Activated CD4-positive, alpha-beta T cell treated with anti-CD3 and anti-CD28 coated beads, Interleukin-2, amount 10 ng/mL, durations not matched to agents 24 days and 14 days (primary cell): ENCODE measurements at regions not wholly inside any gene's neighbourhood (a gene's known extent, or its start where the extent isn't known, plus 50 kb on each side); places are given as distances from the start of the nearest gene placed in this dataset.

Source experiments
- DNase-seq: peaks from one replicate; pipeline ENCODE4 v3.0.0; 2022
- H3K27ac Mint-ChIP-seq: one replicate; pipeline ENCODE4 v1.8.0; 2022; ENCODE audit warnings: mild to moderate bottlenecking, mixed read lengths
- H3K27me3 Mint-ChIP-seq: one replicate; pipeline ENCODE4 v1.8.0; 2022; ENCODE audit warnings: mixed read lengths
- H3K36me3 Mint-ChIP-seq: one replicate; pipeline ENCODE4 v1.8.0; 2022; ENCODE audit warnings: low read depth, mild to moderate bottlenecking, mixed read lengths
- H3K4me1 Mint-ChIP-seq: one replicate; pipeline ENCODE4 v1.8.0; 2021; ENCODE audit warnings: mixed read lengths
- H3K4me3 Mint-ChIP-seq: one replicate; pipeline ENCODE4 v1.8.0; 2022; ENCODE audit warnings: mild to moderate bottlenecking, moderate library complexity, mixed read lengths
- H3K9me3 Mint-ChIP-seq: one replicate; pipeline ENCODE4 v1.8.0; 2021; ENCODE audit warnings: mixed read lengths
- intact Hi-C: fragments of 100-400 bp; cut with micrococcal nuclease; formaldehyde crosslinking; loops from one replicate; pipeline ENCODE4 v1.15.1; 2023

GRCh38 chr16:73711406-73712080 lies 585.1 kb upstream of the PSMD7 start:
- H3K9me3 Mint-ChIP-seq, result no peaks in the 10 kb centered on the region
- H3K27ac Mint-ChIP-seq, result no peak overlapping the region
- no peaks in the 10 kb centered on the region for H3K36me3 Mint-ChIP-seq
- no peaks in the 10 kb centered on the region for H3K27me3 Mint-ChIP-seq
- no peaks in the 10 kb centered on the region for H3K4me1 Mint-ChIP-seq
- no peak for DNase-seq
- intact Hi-C loops, result no loop called here
- no peak overlapping the region for H3K4me3 Mint-ChIP-seq

DNA sequence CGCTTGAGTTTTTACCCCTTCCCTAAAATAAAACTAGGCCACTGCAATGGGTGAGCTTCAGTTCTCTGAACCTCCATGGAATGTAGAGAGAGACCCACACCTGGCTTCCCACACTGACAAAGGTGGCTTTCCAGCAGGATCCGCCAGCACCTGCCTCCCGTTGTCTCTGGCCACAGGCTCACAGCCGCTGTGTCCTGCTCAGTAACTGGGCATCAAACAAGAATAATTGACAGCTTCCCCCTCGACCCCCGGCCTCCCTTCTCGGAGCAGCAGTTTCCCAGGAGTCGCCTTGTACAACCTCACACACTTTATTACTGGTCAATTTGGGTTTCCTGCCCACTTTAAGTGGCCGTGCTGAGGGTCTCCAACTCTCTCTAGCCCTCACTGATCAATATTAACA lies 586.1 kb upstream of the PSMD7 start:
- Mint-ChIP-seq H3K36me3 (no peaks in the 10 kb centered on the region), H3K4me1 (no peaks in the 10 kb centered on the region), H3K9me3 (no peaks in the 10 kb centered on the region), H3K27me3 (no peaks in the 10 kb centered on the region), H3K27ac (no peak overlapping the region), H3K4me3 (no peak overlapping the region)
- intact Hi-C loops, result no loop called here
- no peak for DNase-seq

DNA sequence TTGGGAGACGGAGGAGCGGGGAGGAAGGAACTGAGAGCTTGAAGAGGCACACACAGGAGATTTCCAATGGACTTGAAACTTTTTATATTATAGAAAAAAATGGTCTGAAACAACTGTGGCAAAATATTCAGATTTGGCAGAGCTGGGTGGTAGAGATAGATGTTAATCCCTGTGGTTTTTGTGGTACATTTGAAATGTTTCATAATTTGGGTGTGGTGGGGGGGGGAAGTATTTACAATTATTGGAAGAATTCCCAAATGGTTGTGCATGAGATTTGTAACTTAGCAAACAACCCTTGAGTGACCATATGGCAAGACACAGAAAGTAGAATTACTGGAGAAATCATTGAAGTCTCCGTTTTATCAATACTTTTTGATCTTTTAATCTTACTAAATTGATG lies 588.8 kb upstream of the PSMD7 start:
- Mint-ChIP-seq H3K9me3 (no peaks in the 10 kb centered on the region), H3K4me3 (no peak overlapping the region), H3K27ac (no peak overlapping the region), H3K36me3 (no peaks in the 10 kb centered on the region), H3K27me3 (no peaks in the 10 kb centered on the region), H3K4me1 (no peaks in the 10 kb centered on the region)
- intact Hi-C loops, result no loop called here
- no peak for DNase-seq

DNA sequence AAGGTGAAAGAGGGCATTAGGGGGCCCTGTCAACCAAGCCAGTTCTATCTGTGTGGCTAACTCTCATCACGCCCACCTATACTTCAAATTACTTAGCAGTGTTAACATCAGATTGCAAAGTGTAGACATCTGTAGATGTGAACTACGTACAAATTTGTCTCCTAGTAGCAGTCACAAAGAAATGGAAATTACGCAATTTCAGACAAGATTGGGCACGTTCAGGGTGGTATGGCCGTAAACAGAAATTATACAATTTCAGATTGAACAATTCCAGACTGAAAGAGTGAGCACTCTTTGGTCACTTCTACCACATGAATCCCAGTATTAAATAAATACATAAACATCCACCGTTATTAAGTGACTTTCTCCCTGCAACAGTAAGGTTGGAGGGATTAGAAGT lies 592.7 kb upstream of the PSMD7 start:
- no peaks in the 10 kb centered on the region for H3K4me1 Mint-ChIP-seq
- no peaks in the 10 kb centered on the region for H3K36me3 Mint-ChIP-seq
- intact Hi-C loops, result no loop called here
- H3K27me3 Mint-ChIP-seq, result no peaks in the 10 kb centered on the region
- no peak overlapping the region for H3K27ac Mint-ChIP-seq
- no peak for DNase-seq
- H3K4me3 Mint-ChIP-seq, result no peak overlapping the region
- H3K9me3 Mint-ChIP-seq, result no peaks in the 10 kb centered on the region

DNA sequence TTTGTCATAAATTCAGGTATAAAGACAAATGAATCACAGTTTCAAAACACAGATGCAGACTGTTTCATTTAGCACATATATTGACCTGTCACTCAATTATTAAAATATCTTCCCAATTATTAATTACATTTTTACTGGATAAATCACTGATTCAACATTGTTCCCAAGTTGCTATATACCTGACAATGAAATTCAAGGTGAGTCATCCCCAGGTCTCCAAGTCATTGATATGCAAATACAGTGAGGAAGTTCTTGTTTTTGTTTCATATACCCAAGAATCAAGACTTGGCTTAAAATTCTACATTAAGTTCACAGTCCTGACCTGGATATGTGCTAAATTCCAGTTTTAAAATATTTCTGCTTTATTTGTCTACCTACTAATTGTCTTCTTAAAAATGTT lies 599.3 kb upstream of the PSMD7 start:
- no peaks in the 10 kb centered on the region for H3K4me1 Mint-ChIP-seq
- H3K27ac Mint-ChIP-seq, result no peak overlapping the region
- no peak overlapping the region for H3K4me3 Mint-ChIP-seq
- H3K9me3 Mint-ChIP-seq, result no peaks in the 10 kb centered on the region
- intact Hi-C loops, result no loop called here
- DNase-seq, result no peak
- no peaks in the 10 kb centered on the region for H3K36me3 Mint-ChIP-seq
- H3K27me3 Mint-ChIP-seq, result no peaks in the 10 kb centered on the region

- intact Hi-C loops, result no loop called here
- peaks cover 3% of the 10 kb centered on the region for H3K9me3 Mint-ChIP-seq
- H3K36me3 Mint-ChIP-seq, result no peaks in the 10 kb centered on the region
- no peak for DNase-seq
- H3K27ac Mint-ChIP-seq, result no peak overlapping the region
- no peaks in the 10 kb centered on the region for H3K27me3 Mint-ChIP-seq
- H3K4me1 Mint-ChIP-seq, result no peaks in the 10 kb centered on the region
- H3K4me3 Mint-ChIP-seq, result no peak overlapping the region
These were observed 603.8 kb upstream of the PSMD7 start for GRCh38 chr16:73692861-73693260.

GRCh38 chr16:73683804-73684203 lies 612.8 kb upstream of the PSMD7 start:
- no peak overlapping the region for H3K4me3 Mint-ChIP-seq

DNA sequence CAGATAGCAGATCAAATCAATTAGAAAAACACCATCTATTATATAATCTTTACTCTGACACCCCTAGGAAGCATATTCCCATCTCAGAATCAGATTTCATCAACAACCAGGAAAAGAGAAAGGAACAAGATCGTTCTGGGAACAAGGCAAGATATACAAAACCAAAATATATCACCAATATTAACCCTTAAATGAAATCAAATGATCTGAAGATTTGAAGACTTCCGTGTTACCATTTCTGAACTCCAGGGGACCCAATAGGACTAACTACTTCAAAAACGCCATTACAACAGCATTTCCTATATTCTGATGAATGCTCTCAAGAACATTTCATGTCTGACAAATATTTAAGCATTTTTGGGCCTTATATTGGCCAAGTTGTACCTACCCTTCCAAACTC lies 624.2 kb upstream of the ZFHX3 start:
- Mint-ChIP-seq H3K4me3 (no peak overlapping the region), H3K36me3 (no peaks in the 10 kb centered on the region), H3K9me3 (no peaks in the 10 kb centered on the region), H3K27ac (no peak overlapping the region), H3K4me1 (no peaks in the 10 kb centered on the region), H3K27me3 (no peaks in the 10 kb centered on the region)
- no peak for DNase-seq
- intact Hi-C loops, result no loop called here

More at GRCh38 chr16:73683804-73684203, 612.8 kb upstream of the PSMD7 start:
- intact Hi-C loops, result no loop called here
- no peaks in the 10 kb centered on the region for H3K36me3 Mint-ChIP-seq
- no peak overlapping the region for H3K27ac Mint-ChIP-seq
- H3K4me1 Mint-ChIP-seq, result no peaks in the 10 kb centered on the region
- no peak for DNase-seq
- H3K9me3 Mint-ChIP-seq, result peaks cover 1% of the 10 kb centered on the region
- no peaks in the 10 kb centered on the region for H3K27me3 Mint-ChIP-seq

DNA sequence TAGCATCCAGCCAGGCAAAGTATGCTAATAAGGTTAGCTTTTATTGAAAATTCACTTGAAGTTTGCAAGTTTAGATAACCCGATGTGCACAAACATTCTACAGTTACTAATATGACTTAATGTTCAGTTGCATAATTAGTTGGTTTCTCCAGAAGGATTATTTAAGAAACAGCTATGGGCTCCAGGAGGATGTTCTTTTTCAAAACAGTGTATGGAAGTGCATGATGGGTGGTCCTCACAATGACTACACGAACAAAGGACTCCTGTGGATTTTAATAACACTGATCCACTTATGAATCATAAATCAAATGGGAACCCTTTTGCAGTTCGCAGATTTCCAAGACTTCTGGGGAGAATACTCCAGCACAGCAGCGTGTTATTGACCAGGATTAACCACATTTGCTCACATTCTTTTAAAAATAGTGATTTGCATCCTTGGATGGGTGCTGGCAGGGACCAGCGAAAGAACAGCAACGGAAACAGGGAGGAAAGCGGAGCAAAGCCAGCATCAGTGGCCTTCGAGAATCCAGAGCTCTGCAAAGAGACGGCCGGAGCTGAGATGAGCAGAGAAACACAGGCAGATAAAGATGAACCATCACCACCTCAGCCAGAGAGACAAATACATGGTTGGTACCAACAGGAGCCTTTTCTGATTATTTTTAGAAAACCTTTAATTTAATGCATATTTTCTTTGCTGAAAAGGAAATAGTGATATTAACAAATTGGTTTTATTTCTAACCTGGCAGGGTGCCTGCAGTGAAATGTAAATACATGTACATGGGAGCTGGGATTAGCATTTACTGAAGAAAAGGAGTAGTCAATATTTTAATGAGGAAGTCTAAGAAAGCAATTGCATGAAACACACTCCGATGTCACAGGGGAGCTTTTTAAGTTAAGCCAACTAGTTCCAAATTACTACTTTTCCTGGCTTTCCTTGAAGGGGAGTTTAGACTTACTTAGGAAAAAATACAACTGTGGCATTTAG lies 623.2 kb upstream of the ZFHX3 start:
- intact Hi-C loops, result no loop called here
- Mint-ChIP-seq H3K27ac (no peak overlapping the region), H3K36me3 (no peaks in the 10 kb centered on the region), H3K27me3 (no peaks in the 10 kb centered on the region), H3K4me3 (no peak overlapping the region), H3K4me1 (no peaks in the 10 kb centered on the region), H3K9me3 (no peaks in the 10 kb centered on the region)
- no peak for DNase-seq

DNA sequence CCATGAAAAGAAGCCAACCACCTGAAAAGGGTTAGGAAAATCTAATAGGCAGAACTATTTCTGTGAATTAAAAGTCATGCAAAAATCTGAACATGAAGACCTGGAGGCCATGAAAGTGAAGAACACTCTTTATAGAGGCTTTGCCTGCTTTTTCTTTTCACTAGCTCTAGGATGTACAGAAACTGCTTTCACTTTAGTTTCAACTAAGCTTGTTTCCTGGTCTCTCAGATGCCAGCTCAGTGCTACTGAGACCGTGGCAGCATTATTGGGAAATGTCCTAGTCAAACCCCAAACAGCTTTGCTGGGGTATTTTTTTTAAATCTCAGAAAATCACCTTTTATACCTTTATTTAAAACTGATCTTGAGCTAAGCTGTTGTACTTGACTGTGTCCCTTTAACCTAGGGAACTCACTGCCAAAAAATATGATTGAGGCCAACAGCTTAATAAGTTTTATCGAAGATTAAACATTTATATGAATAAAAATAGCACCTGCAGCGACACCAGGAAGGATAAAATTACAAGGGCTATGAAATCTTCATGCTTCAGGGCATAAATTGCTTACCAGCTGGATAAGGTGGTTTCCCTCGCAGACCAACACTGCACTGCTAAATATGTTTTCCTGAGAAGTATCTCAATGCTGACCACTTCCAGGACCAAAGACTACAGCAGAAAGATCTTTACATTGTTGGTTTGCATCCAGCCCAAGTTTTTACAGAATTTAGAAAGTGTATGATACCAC lies 621.8 kb upstream of the ZFHX3 start:
- no peak for DNase-seq
- no peaks in the 10 kb centered on the region for H3K27me3 Mint-ChIP-seq
- intact Hi-C loops, result no loop called here

DNA sequence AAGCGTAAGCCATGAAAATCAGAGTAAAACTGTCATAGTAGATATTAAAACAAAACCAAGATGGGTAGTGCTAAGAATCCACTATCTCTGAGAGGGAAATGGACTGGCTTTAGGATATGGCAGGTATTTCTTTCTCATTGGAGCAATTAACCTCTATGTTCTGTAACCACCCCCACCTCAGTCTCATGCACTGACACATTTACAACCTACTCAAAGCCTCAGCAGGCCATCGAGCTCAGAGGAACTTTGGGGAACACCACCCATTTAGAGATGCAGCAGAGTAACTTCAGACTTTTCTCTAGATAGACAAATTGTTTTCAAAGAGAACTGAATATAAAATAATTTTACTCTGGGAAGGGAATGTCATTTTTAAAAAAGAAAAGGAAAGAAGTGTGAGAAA lies 615.8 kb upstream of the ZFHX3 start:
- DNase-seq, result no peak
- Mint-ChIP-seq H3K9me3 (no peaks in the 10 kb centered on the region), H3K27ac (no peak overlapping the region), H3K36me3 (no peaks in the 10 kb centered on the region), H3K4me1 (no peaks in the 10 kb centered on the region), H3K27me3 (no peaks in the 10 kb centered on the region), H3K4me3 (no peak overlapping the region)
- intact Hi-C loops, result no loop called here

More for the DNA sequence above, 621.8 kb upstream of the ZFHX3 start:
- Mint-ChIP-seq H3K27ac (no peak overlapping the region), H3K36me3 (no peaks in the 10 kb centered on the region), H3K4me1 (no peaks in the 10 kb centered on the region), H3K4me3 (no peak overlapping the region), H3K9me3 (no peaks in the 10 kb centered on the region)

DNA sequence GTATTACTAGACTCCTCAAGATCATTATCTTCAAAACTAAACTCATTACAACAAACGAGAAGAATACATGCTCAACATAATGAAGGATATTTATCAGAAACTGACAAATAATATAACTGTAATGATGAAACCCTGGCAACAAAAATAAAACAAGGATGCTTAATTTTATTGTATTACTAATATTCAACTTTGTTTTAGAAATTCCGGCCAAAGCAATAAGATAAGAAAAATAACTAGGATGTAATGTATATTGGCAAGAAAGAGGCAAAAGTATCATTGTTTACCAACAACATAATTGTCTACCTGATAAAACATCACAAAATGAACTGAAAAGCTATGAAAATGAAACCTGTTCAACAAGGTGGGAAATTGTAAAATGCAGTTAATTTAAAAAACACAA lies 588.3 kb upstream of the ZFHX3 start:
- peaks cover 8% of the 10 kb centered on the region for H3K9me3 Mint-ChIP-seq
- no peak for DNase-seq
- no peaks in the 10 kb centered on the region for H3K27me3 Mint-ChIP-seq
- no peak overlapping the region for H3K4me3 Mint-ChIP-seq
- H3K27ac Mint-ChIP-seq, result no peak overlapping the region
- no peaks in the 10 kb centered on the region for H3K36me3 Mint-ChIP-seq
- intact Hi-C loops, result no loop called here
- H3K4me1 Mint-ChIP-seq, result no peaks in the 10 kb centered on the region

DNA sequence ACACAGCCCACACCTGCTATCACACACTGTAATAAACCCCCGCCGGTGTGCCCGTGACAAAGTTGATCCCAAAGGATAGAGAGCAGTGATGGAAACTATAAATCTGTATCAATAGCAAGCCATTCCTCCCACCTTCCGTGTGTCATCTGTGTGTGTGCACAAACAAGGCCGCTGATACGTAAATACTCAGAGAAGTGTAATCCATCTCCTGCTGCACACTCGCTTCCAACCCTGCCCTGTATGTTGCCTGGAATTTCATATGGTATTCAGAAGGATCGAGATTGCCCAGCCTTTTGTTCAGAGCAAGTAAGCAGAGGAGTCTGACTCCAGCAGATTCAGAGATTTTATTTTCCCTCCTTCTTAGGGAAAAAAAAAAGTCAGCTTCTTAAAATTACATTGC lies 581.1 kb upstream of the ZFHX3 start:
- Mint-ChIP-seq H3K27ac (no peak overlapping the region), H3K9me3 (no peaks in the 10 kb centered on the region), H3K4me3 (no peak overlapping the region), H3K36me3 (no peaks in the 10 kb centered on the region), H3K27me3 (no peaks in the 10 kb centered on the region), H3K4me1 (no peaks in the 10 kb centered on the region)
- intact Hi-C loops, result no loop called here
- DNase-seq, result no peak

DNA sequence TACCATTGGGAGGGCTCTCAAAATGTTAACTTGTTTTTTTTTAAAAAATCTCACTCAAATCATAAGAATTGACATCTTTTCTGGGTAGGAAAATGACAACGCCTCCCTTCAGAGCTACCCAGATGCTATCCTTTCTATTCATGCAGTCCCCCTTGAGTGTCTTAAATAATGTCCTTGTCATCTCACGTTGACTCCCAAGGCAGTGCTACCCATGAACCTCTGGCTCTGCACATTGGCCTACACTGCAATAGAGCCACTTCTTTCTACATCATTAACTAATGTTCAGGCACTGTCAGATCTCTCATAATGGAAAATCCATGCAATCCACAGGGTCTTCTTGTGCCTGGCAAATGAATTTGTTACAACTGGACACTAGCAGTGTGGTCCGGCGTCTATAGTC lies 569.8 kb upstream of the ZFHX3 start:
- intact Hi-C loops, result no loop called here
- H3K36me3 Mint-ChIP-seq, result no peaks in the 10 kb centered on the region
- no peak overlapping the region for H3K27ac Mint-ChIP-seq
- DNase-seq, result no peak
- no peaks in the 10 kb centered on the region for H3K9me3 Mint-ChIP-seq
- H3K4me3 Mint-ChIP-seq, result no peak overlapping the region
- no peaks in the 10 kb centered on the region for H3K4me1 Mint-ChIP-seq
- H3K27me3 Mint-ChIP-seq, result no peaks in the 10 kb centered on the region
